HEK293 (cell line): ENCODE measurements at regions not wholly inside any gene's neighbourhood (a gene's known extent, or its start where the extent isn't known, plus 50 kb on each side); places are given as distances from the start of the nearest gene placed in this dataset.

Experiments used
- CTCF ChIA-PET: fragments of 350-600 bp; formaldehyde crosslinking; extraction: SDS; loops from one replicate; lab custom pipeline; 2021; ENCODE audit warnings: antibody characterized with exemption; lab: Yijun Ruan, JAX
- POLR2A ChIA-PET: fragments of 300-600 bp; formaldehyde crosslinking; extraction: SDS; loops from one replicate; lab custom pipeline; 2020; ENCODE audit warnings: antibody characterized with exemption, inconsistent platforms; lab: Yijun Ruan, JAX
- H3K27ac ChIP-seq: fragments of 200-500 bp; sonication (Bioruptor generic); 2 replicates; pipeline ENCODE4 v1.5.1; 2014; ENCODE audit warnings: low read depth, low read length, control low read depth, inconsistent platforms; ENCODE audit errors: extremely low read depth
- H3K36me3 ChIP-seq, 2 experiments: fragments of 200-500 bp in 1 of 2; sonication (Bioruptor generic) in 1 of 2; 1 replicate in 1 of 2; 2 replicates in 1 of 2; pipeline ENCODE4 v1.5.1; 2014 to 2017; ENCODE audit warnings: inconsistent platforms in 2 of 2, low read length in 2 of 2; ENCODE audit not compliant: control insufficient read depth in 2 of 2, insufficient read depth in 1 of 2
- H3K4me1 ChIP-seq: fragments of 200-500 bp; sonication (Bioruptor generic); 2 replicates; pipeline ENCODE4 v1.5.1; 2014; ENCODE audit warnings: mild to moderate bottlenecking, low read length, inconsistent platforms; ENCODE audit not compliant: control insufficient read depth, insufficient read depth
- H3K4me3 ChIP-seq: 2 replicates; pipeline ENCODE4 v1.5.1; 2011; ENCODE audit warnings: low read depth, mild to moderate bottlenecking, control low read depth, low read length, moderate library complexity
- H3K9me3 ChIP-seq: fragments of 200-500 bp; sonication (Bioruptor generic); 2 replicates; pipeline ENCODE4 v1.5.1; 2014; ENCODE audit warnings: low read depth, low read length, inconsistent platforms; ENCODE audit not compliant: control insufficient read depth, insufficient read depth
- BCL11A ChIP-seq: fragments of 450-650 bp; formaldehyde crosslinking; IDR thresholded peaks from 2 replicates; pipeline ENCODE4 v1.5.1; 2016; ENCODE audit warnings: low read depth, missing biosample characterization, missing genetic modification characterization
- BCL11B ChIP-seq: fragments of 450-650 bp; formaldehyde crosslinking; IDR thresholded peaks from 2 replicates; pipeline ENCODE4 v1.5.1; 2016; ENCODE audit warnings: low read depth, missing biosample characterization, missing genetic modification characterization
- GFI1B ChIP-seq: fragments of 450-650 bp; formaldehyde crosslinking; IDR thresholded peaks from 2 replicates; pipeline ENCODE4 v1.5.1; 2016; ENCODE audit warnings: missing biosample characterization, missing genetic modification characterization
- GLI4 ChIP-seq: fragments of 450-650 bp; formaldehyde crosslinking; IDR thresholded peaks from 2 replicates; pipeline ENCODE4 v1.5.1; 2016; ENCODE audit warnings: missing biosample characterization, missing genetic modification characterization
- HOXD13 ChIP-seq: sonication (generic); formaldehyde crosslinking; IDR thresholded peaks from 2 replicates; pipeline ENCODE4 v1.8.0; 2022; ENCODE audit warnings: missing genetic modification reagents, borderline replicate concordance
- KLF16 ChIP-seq: fragments of 450-650 bp; formaldehyde crosslinking; IDR thresholded peaks from 2 replicates; pipeline ENCODE4 v1.5.1; 2017; ENCODE audit warnings: missing biosample characterization, missing genetic modification characterization
- ZBTB21 ChIP-seq: fragments of 450-650 bp; formaldehyde crosslinking; IDR thresholded peaks from 2 replicates; pipeline ENCODE4 v1.5.1; 2017; ENCODE audit warnings: missing biosample characterization, missing genetic modification characterization
- ZNF155 ChIP-seq: fragments of 450-650 bp; formaldehyde crosslinking; IDR thresholded peaks from 2 replicates; pipeline ENCODE4 v1.5.1; 2016; ENCODE audit warnings: missing biosample characterization, missing genetic modification characterization
- ZNF18 ChIP-seq: fragments of 450-650 bp; formaldehyde crosslinking; IDR thresholded peaks from 2 replicates; pipeline ENCODE4 v1.5.1; 2016; ENCODE audit warnings: missing biosample characterization, missing genetic modification characterization
- ZNF223 ChIP-seq: fragments of 450-650 bp; formaldehyde crosslinking; IDR thresholded peaks from 2 replicates; pipeline ENCODE4 v1.5.1; 2016; ENCODE audit warnings: missing biosample characterization, missing genetic modification characterization
- ZNF292 ChIP-seq: fragments of 450-650 bp; formaldehyde crosslinking; IDR thresholded peaks from 2 replicates; pipeline ENCODE4 v1.5.1; 2016; ENCODE audit warnings: low read depth, missing biosample characterization, missing genetic modification characterization, borderline replicate concordance
- ZNF302 ChIP-seq: fragments of 450-650 bp; formaldehyde crosslinking; IDR thresholded peaks from 2 replicates; pipeline ENCODE4 v1.5.1; 2016; ENCODE audit warnings: missing biosample characterization, missing genetic modification characterization, low read depth
- ZNF350 ChIP-seq: fragments of 450-650 bp; formaldehyde crosslinking; IDR thresholded peaks from 2 replicates; pipeline ENCODE4 v1.5.0; 2017; ENCODE audit warnings: missing biosample characterization, mild to moderate bottlenecking, missing genetic modification characterization
- ZNF501 ChIP-seq: fragments of 450-650 bp; formaldehyde crosslinking; IDR thresholded peaks from 2 replicates; pipeline ENCODE4 v1.5.1; 2016; ENCODE audit warnings: missing biosample characterization, missing genetic modification characterization
- ZNF513 ChIP-seq: fragments of 450-650 bp; IDR thresholded peaks from 2 replicates; pipeline ENCODE4 v1.5.1; 2018; ENCODE audit warnings: missing biosample characterization, missing genetic modification characterization
- ZNF530 ChIP-seq: fragments of 450-650 bp; formaldehyde crosslinking; IDR thresholded peaks from 2 replicates; pipeline ENCODE4 v1.5.1; 2016; ENCODE audit warnings: low read depth, missing biosample characterization, missing genetic modification characterization
- ZNF544 ChIP-seq: fragments of 450-650 bp; formaldehyde crosslinking; IDR thresholded peaks from 2 replicates; pipeline ENCODE4 v1.5.0; 2017; ENCODE audit warnings: missing biosample characterization, missing genetic modification characterization
- ZNF600 ChIP-seq: fragments of 450-650 bp; formaldehyde crosslinking; IDR thresholded peaks from 2 replicates; pipeline ENCODE4 v1.5.1; 2016; ENCODE audit warnings: missing biosample characterization, missing genetic modification characterization
- ZNF658 ChIP-seq: fragments of 450-650 bp; formaldehyde crosslinking; IDR thresholded peaks from 2 replicates; pipeline ENCODE4; 2016; ENCODE audit warnings: missing biosample characterization, missing genetic modification characterization
- ZNF704 ChIP-seq: fragments of 450-650 bp; formaldehyde crosslinking; IDR thresholded peaks from 2 replicates; pipeline ENCODE4 v1.5.1; 2016; ENCODE audit warnings: missing biosample characterization, missing genetic modification characterization
- ZNF707 ChIP-seq: fragments of 450-650 bp; formaldehyde crosslinking; IDR thresholded peaks from 2 replicates; pipeline ENCODE4 v1.5.1; 2016; ENCODE audit warnings: missing biosample characterization, missing genetic modification characterization
- ZNF830 ChIP-seq: fragments of 450-650 bp; IDR thresholded peaks from 2 replicates; pipeline ENCODE4 v1.5.0; 2018; ENCODE audit warnings: missing biosample characterization, missing genetic modification characterization, low read depth, mild to moderate bottlenecking, moderate library complexity
- TF ChIP-seq, protein P1 (sequence below): fragments of 450-650 bp; formaldehyde crosslinking; IDR thresholded peaks from 2 replicates; pipeline ENCODE4 v1.5.1; 2016; ENCODE audit warnings: missing biosample characterization, missing genetic modification characterization
- TF ChIP-seq, protein P2 (sequence below): fragments of 450-650 bp; formaldehyde crosslinking; IDR thresholded peaks from 2 replicates; pipeline ENCODE4 v1.5.1; 2016; ENCODE audit warnings: missing biosample characterization, missing genetic modification characterization
- TF ChIP-seq, protein P3 (sequence below): fragments of 450-650 bp; formaldehyde crosslinking; IDR thresholded peaks from 2 replicates; pipeline ENCODE4 v1.5.1; 2016; ENCODE audit warnings: missing biosample characterization, missing genetic modification characterization, low read depth

- Histone ChIP-seq H3K36me3 (no peaks in the 10 kb centered on the region), H3K4me3 (no peak overlapping the region), H3K27ac (no peak overlapping the region), H3K9me3 (no peaks in the 10 kb centered on the region), H3K4me1 (no peaks in the 10 kb centered on the region)
- ChIA-PET POLR2A (no interaction called here), CTCF (interaction anchor here (0.5 to 0.7 kb wide), 3 partner anchors 14 to 1134 kb away, joined by 3 read pairs; no protein-coding TSS in a partner anchor)
- TF ChIP-seq ZNF830 (tag by site-specific recombination) (no peak), ZNF501 (tag by site-specific recombination) (no peak), ZNF292 (tag by site-specific recombination) (no peak), BCL11B (no peak), ZNF513 (tag by site-specific recombination) (no peak), ZNF302 (no peak), ZNF544 (tag by site-specific recombination) (no peak), ZNF707 (tag by site-specific recombination) (no peak), ZNF600 (no peak), ZNF18 (no peak), ZNF658 (tag by site-specific recombination) (no peak), BCL11A (no peak), HOXD13 (CRISPR knock-in tag) (no peak), GLI4 (tag by site-specific recombination) (no peak), ZNF530 (tag by site-specific recombination) (no peak), ZBTB21 (tag by site-specific recombination) (no peak), ZNF223 (tag by site-specific recombination) (no peak), GFI1B (tag by site-specific recombination) (no peak)
- TF ChIP-seq, protein P1, sequence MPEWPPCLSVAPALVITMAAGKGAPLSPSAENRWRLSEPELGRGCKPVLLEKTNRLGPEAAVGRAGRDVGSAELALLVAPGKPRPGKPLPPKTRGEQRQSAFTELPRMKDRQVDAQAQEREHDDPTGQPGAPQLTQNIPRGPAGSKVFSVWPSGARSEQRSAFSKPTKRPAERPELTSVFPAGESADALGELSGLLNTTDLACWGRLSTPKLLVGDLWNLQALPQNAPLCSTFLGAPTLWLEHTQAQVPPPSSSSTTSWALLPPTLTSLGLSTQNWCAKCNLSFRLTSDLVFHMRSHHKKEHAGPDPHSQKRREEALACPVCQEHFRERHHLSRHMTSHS = no peak
- TF ChIP-seq, protein P2, sequence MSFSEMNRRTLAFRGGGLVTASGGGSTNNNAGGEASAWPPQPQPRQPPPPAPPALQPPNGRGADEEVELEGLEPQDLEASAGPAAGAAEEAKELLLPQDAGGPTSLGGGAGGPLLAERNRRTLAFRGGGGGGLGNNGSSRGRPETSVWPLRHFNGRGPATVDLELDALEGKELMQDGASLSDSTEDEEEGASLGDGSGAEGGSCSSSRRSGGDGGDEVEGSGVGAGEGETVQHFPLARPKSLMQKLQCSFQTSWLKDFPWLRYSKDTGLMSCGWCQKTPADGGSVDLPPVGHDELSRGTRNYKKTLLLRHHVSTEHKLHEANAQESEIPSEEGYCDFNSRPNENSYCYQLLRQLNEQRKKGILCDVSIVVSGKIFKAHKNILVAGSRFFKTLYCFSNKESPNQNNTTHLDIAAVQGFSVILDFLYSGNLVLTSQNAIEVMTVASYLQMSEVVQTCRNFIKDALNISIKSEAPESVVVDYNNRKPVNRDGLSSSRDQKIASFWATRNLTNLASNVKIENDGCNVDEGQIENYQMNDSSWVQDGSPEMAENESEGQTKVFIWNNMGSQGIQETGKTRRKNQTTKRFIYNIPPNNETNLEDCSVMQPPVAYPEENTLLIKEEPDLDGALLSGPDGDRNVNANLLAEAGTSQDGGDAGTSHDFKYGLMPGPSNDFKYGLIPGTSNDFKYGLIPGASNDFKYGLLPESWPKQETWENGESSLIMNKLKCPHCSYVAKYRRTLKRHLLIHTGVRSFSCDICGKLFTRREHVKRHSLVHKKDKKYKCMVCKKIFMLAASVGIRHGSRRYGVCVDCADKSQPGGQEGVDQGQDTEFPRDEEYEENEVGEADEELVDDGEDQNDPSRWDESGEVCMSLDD (tag by site-specific recombination) = no peak
These were observed 259.4 kb downstream of the TNS1 start for GRCh38 chr2:217743407-217743806.

- Histone ChIP-seq H3K27ac (no peak overlapping the region), H3K4me3 (no peak overlapping the region), H3K4me1 (no peaks in the 10 kb centered on the region), H3K36me3 (no peaks in the 10 kb centered on the region), H3K9me3 (no peaks in the 10 kb centered on the region)
- ChIA-PET CTCF (interaction anchor here (0.7 kb wide), 2 partner anchors 15 to 1134 kb away, joined by 3 read pairs; no protein-coding TSS in a partner anchor), POLR2A (no interaction called here)
- TF ChIP-seq KLF16 (tag by site-specific recombination) (no peak), ZNF350 (tag by site-specific recombination) (no peak), ZNF292 (tag by site-specific recombination) (no peak), ZNF704 (tag by site-specific recombination) (no peak), ZNF155 (tag by site-specific recombination) (no peak)
- TF ChIP-seq, protein P2 (tag by site-specific recombination) = no peak
- TF ChIP-seq, protein P3, sequence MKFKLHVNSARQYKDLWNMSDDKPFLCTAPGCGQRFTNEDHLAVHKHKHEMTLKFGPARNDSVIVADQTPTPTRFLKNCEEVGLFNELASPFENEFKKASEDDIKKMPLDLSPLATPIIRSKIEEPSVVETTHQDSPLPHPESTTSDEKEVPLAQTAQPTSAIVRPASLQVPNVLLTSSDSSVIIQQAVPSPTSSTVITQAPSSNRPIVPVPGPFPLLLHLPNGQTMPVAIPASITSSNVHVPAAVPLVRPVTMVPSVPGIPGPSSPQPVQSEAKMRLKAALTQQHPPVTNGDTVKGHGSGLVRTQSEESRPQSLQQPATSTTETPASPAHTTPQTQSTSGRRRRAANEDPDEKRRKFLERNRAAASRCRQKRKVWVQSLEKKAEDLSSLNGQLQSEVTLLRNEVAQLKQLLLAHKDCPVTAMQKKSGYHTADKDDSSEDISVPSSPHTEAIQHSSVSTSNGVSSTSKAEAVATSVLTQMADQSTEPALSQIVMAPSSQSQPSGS (tag by site-specific recombination) = no peak
These were observed 260.0 kb downstream of the TNS1 start for GRCh38 chr2:217742841-217743240.
